Spleen (tissue), 11 donors: ENCODE measurements at regions not wholly inside any gene's neighbourhood (a gene's known extent, or its start where the extent isn't known, plus 50 kb on each side); places are given as distances from the start of the nearest gene placed in this dataset.

Source experiments
- DNase-seq: peaks from one replicate; pipeline ENCODE4 v3.0.0-alpha.2; 2020
- H3K27ac ChIP-seq, 8 donors: fragments of 200-600 bp; sonication (generic) in 7 of 8; 1 replicate in 4 of 8; 2 replicates in 4 of 8; pipeline versions ENCODE4 v1.5.0 to v1.8.0; 2016 to 2021; ENCODE audit warnings: inconsistent platforms in 4 of 8, mild to moderate bottlenecking in 4 of 8, moderate library complexity in 1 of 8
- H3K27me3 ChIP-seq, 7 donors: fragments of 200-600 bp; sonication (generic) in 6 of 7; replicated peaks in 1 of 7; 1 replicate in 4 of 7; 2 replicates in 3 of 7; pipeline versions ENCODE4 v1.5.0 to v1.8.0; 2016 to 2021; ENCODE audit warnings: inconsistent platforms in 3 of 7, mild to moderate bottlenecking in 1 of 7
- H3K36me3 ChIP-seq, 6 donors: fragments of 200-600 bp; sonication (generic) in 5 of 6; 1 replicate in 4 of 6; 2 replicates in 2 of 6; pipeline versions ENCODE4 v1.5.0 to v1.8.0; 2016 to 2021; ENCODE audit warnings: inconsistent platforms in 2 of 6
- H3K4me1 ChIP-seq, 6 donors: fragments of 200-600 bp; sonication (generic) in 5 of 6; 1 replicate in 3 of 6; 2 replicates in 3 of 6; pipeline versions ENCODE4 v1.5.0 to v1.8.0; 2016 to 2021; ENCODE audit warnings: inconsistent platforms in 3 of 6
- H3K4me3 ChIP-seq, 8 donors: fragments of 200-600 bp; sonication (generic) in 7 of 8; 1 replicate in 4 of 8; 2 replicates in 4 of 8; pipeline versions ENCODE4 v1.5.0 to v1.8.0; 2016 to 2021; ENCODE audit warnings: inconsistent platforms in 4 of 8, mild to moderate bottlenecking in 4 of 8, moderate library complexity in 2 of 8
- H3K9me3 ChIP-seq, 8 donors: fragments of 200-600 bp; sonication (generic) in 7 of 8; 1 replicate in 4 of 8; 2 replicates in 4 of 8; pipeline versions ENCODE4 v1.5.0 to v1.8.0; 2016 to 2021; ENCODE audit warnings: inconsistent platforms in 4 of 8
- POLR2A ChIP-seq, 3 donors: fragments of 450-650 bp; IDR thresholded peaks; one replicate each; pipeline ENCODE4 v1.5.1; 2017; ENCODE audit warnings: antibody characterized with exemption in 3 of 3, mild to moderate bottlenecking in 1 of 3
- POLR2AphosphoS5 ChIP-seq, 3 donors: sonication (generic); formaldehyde crosslinking; IDR thresholded peaks; one replicate each; pipeline ENCODE4 v1.5.1; 2017; ENCODE audit warnings: antibody characterized with exemption in 3 of 3
- WGBS, 5 donors: extraction: QIAGEN DNeasy Blood & Tissue Kit in 3 of 5; methylation state at CpG; one replicate each; pipeline versions ENCODE4 v1.1.5 to v1.1.7; 2013 to 2018; 5-methylcytosine and 5-hydroxymethylcytosine counted together
- intact Hi-C: fragments of 100-400 bp; cut with DNase I; formaldehyde crosslinking; loops from one replicate; pipeline ENCODE4 v1.15.0; 2023; ENCODE audit warnings: low total_unique reads
- TF ChIP-seq, protein P1 (sequence below), 11 experiments: fragments of 200-600 bp in 7 of 11; fragments of 450-650 bp in 4 of 11; sonication (generic) in 4 of 11; IDR thresholded peaks in 8 of 11; conservative IDR thresholded peaks in 3 of 11; 1 replicate in 7 of 11; 2 replicates in 4 of 11; pipeline versions ENCODE4 v1.4.0 to v1.8.0; 2016 to 2021; ENCODE audit warnings: antibody characterized with exemption in 11 of 11, inconsistent platforms in 4 of 11, mild to moderate bottlenecking in 1 of 11
- donor health status: healthy with polysubstance abuse.
- donor health status: DM: no; HTN: no; CAD: no; lungs with moderate emphysema.
- donor health status: DM: no; HTN: no; CAD: no.
- donor health status: Bipolar disorder and iron deficiency.
- donor health status: healthy.
- donor health status: DM: no; HTN: no; CAD: no.
- donor health status: DM: yes; HTN: yes; CAD: no.

DNA sequence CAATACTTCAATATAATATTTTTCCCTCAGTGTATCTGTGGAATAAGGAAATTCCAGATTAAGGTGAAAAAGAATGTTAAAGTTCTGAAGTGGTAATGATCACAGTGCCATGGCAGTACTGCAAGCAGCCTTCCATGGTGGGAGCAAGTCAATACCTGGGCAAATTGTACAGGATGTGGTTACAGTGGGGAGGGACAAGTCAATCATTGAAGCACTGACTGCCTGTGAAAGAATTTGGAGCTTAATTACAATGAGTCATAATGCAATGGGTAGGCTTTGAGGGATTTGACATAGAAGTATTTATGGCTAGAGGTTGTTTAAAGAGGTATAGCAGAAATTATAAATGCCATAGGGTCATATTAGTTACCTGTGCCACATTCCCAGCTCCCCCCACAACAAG lies 786.5 kb upstream of the ACO1 start:
- H3K27ac ChIP-seq: no peak overlapping the region
- H3K27me3 ChIP-seq: no peaks in the 10 kb centered on the region
- no peaks in the 10 kb centered on the region for H3K9me3 ChIP-seq
- intact Hi-C loops: no loop called here
- no peak for DNase-seq
- H3K4me3 ChIP-seq: no peak overlapping the region
- no peak for TF ChIP-seq POLR2A (IDR thresholded peaks at IDR 0.05)
- TF ChIP-seq POLR2AphosphoS5 (IDR thresholded peaks at IDR 0.05): no peak
- TF ChIP-seq, protein P1, sequence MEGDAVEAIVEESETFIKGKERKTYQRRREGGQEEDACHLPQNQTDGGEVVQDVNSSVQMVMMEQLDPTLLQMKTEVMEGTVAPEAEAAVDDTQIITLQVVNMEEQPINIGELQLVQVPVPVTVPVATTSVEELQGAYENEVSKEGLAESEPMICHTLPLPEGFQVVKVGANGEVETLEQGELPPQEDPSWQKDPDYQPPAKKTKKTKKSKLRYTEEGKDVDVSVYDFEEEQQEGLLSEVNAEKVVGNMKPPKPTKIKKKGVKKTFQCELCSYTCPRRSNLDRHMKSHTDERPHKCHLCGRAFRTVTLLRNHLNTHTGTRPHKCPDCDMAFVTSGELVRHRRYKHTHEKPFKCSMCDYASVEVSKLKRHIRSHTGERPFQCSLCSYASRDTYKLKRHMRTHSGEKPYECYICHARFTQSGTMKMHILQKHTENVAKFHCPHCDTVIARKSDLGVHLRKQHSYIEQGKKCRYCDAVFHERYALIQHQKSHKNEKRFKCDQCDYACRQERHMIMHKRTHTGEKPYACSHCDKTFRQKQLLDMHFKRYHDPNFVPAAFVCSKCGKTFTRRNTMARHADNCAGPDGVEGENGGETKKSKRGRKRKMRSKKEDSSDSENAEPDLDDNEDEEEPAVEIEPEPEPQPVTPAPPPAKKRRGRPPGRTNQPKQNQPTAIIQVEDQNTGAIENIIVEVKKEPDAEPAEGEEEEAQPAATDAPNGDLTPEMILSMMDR (IDR thresholded peaks at IDR 0.05 in 8 of 11, conservative IDR thresholded peaks at IDR 0.05 in 3 of 11): no peak
- no peaks in the 10 kb centered on the region for H3K4me1 ChIP-seq
- H3K36me3 ChIP-seq: no peaks in the 10 kb centered on the region

- no peak for DNase-seq
- TF ChIP-seq POLR2AphosphoS5 (IDR thresholded peaks at IDR 0.05) (no peak), POLR2A (IDR thresholded peaks at IDR 0.05) (no peak)
- TF ChIP-seq, protein P1 (IDR thresholded peaks at IDR 0.05 in 8 of 11, conservative IDR thresholded peaks at IDR 0.05 in 3 of 11): no peak
Observed at GRCh38 chr9:31601666-31602065, 782.8 kb upstream of the ACO1 start.

DNA sequence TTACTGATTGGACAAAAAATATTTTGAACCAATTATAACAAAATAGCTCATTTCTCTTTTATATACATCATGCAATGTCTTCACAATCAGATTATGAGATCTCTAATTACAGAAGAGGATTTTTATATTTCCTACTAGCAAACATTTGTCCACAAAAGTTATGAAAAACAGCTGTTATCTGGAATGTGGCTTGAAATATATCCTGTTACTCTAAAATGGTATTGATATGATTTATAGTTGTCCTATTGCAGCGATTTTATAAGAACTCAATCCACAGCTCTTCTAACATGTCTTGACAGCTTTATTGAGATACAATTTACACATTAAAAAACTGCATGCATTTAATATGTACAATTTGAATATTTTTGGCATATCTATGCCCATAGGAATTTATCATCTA lies 779.9 kb upstream of the ACO1 start:
- Histone ChIP-seq H3K36me3 (no peaks in the 10 kb centered on the region), H3K4me1 (no peaks in the 10 kb centered on the region), H3K27ac (no peak overlapping the region), H3K9me3 (no peaks in the 10 kb centered on the region), H3K4me3 (no peak overlapping the region), H3K27me3 (no peaks in the 10 kb centered on the region)
- 40 to 67% (median 50%) methylated on average over 1 of the region's 1 CpG for WGBS, 5 donors
- TF ChIP-seq POLR2AphosphoS5 (IDR thresholded peaks at IDR 0.05): no peak
- no peak for TF ChIP-seq POLR2A (IDR thresholded peaks at IDR 0.05)
- TF ChIP-seq, protein P1 (IDR thresholded peaks at IDR 0.05 in 8 of 11, conservative IDR thresholded peaks at IDR 0.05 in 3 of 11): no peak
- intact Hi-C loops: no loop called here
- no peak for DNase-seq

More at GRCh38 chr9:31601666-31602065, 782.8 kb upstream of the ACO1 start:
- no peaks in the 10 kb centered on the region for H3K27me3 ChIP-seq
- no peaks in the 10 kb centered on the region for H3K9me3 ChIP-seq
- no peak overlapping the region for H3K4me3 ChIP-seq
- no peak overlapping the region for H3K27ac ChIP-seq
- H3K36me3 ChIP-seq: no peaks in the 10 kb centered on the region
- H3K4me1 ChIP-seq: no peaks in the 10 kb centered on the region
- intact Hi-C loops: no loop called here

DNA sequence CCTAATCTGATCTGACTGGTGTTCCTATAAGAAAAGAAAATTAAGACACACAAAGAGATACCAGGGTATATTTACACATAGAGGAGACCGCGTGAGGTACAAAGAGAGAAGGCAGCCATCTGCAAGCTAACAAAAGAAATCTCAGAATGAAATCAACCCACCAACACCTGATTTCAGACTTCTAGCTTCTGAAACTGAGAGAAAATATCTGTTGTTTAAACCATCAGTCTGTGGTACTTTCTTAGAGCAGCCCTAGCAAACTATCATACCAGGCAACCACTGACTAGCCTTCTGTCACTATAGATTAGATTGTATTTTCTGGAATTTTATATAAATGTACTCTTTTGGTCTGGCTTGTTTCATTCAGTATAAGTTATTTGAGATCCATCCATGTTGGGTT lies 779.3 kb upstream of the ACO1 start:
- intact Hi-C loops: no loop called here
- 93 to 100% (median 97%) methylated on average over 2 of the region's 2 CpGs for WGBS, 5 donors
- Histone ChIP-seq H3K4me3 (no peak overlapping the region), H3K9me3 (no peaks in the 10 kb centered on the region), H3K27me3 (no peaks in the 10 kb centered on the region), H3K4me1 (no peaks in the 10 kb centered on the region), H3K36me3 (no peaks in the 10 kb centered on the region), H3K27ac (no peak overlapping the region)
- TF ChIP-seq, protein P1 (IDR thresholded peaks at IDR 0.05 in 8 of 11, conservative IDR thresholded peaks at IDR 0.05 in 3 of 11): no peak
- no peak for DNase-seq
